Activated CD4-positive, alpha-beta T cell treated with anti-CD3 and anti-CD28 coated beads for 1 hour (primary cell): ENCODE measurements at regions not wholly inside any gene's neighbourhood (a gene's known extent, or its start where the extent isn't known, plus 50 kb on each side); places are given as distances from the start of the nearest gene placed in this dataset.
"Not testable (repeated sequence)": the region's sequence is repeated elsewhere in the genome, so short reads cannot be mapped to it uniquely, and the experiment has no call there.

Experiments
- DNase-seq: peaks from one replicate; pipeline ENCODE4 v3.0.0-alpha.2; 2020

- DNase-seq, result no peak
Observed at GRCh38 chr1:10942542-10942912, 69.9 kb upstream of the TARDBP start.

GRCh38 chr1:10943041-10943440 lies 69.4 kb upstream of the TARDBP start:
- no peak for DNase-seq

GRCh38 chr1:10943991-10944730 lies 68.3 kb upstream of the TARDBP start:
- no peak for DNase-seq

DNA sequence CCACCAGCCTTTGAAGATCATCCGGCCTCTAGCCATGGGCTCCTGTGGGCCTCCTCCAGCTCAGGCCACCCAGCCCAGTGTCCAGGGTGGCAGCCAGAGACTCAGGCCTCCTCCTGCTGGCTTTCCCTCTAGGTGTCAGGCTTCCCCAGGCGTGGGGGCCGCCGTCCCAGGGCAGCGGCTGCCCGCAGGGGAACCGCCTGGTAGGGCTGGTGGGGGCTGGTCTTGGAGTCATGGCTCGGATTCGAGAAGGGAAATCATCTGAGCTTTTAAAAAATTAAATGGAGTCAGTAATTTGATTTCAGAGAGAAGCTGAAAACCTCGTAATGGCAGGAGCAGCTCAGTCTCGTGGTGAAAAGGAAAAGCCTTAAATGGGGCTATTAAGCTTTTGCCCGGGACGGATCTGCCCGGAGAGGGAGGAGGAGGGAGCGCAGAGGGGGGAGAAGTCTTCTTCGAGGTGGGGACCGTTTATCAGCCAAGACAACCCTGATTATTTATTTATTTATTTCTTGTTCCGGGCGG lies 66.4 kb upstream of the TARDBP start:
- no peak for DNase-seq

DNA sequence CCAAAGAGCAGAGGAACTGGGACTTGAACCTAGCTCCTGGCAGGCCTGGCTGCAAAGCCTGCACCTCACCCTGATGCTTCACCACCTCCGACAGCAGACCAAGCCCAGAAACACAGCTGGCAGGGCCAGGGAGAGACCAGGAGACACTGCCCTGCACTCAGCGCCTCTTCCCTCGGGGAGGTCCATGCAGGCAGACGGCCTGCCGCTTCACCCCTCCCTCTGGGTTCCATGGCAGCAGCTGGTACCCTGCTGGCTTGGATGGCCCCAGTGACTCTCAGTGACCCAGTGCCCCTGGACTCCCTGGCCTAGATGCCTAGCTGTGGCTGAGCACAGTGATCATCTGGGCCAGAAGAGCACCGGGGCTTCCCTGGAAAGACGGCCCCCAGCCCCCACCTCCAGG lies 65.3 kb upstream of the TARDBP start:
- no peak for DNase-seq

GRCh38 chr1:10947691-10948462 lies 64.6 kb upstream of the TARDBP start:
- DNase-seq, result no peak

- DNase-seq, result no peak
Observed at GRCh38 chr1:10948463-10948775, 64.0 kb upstream of the TARDBP start.

DNA sequence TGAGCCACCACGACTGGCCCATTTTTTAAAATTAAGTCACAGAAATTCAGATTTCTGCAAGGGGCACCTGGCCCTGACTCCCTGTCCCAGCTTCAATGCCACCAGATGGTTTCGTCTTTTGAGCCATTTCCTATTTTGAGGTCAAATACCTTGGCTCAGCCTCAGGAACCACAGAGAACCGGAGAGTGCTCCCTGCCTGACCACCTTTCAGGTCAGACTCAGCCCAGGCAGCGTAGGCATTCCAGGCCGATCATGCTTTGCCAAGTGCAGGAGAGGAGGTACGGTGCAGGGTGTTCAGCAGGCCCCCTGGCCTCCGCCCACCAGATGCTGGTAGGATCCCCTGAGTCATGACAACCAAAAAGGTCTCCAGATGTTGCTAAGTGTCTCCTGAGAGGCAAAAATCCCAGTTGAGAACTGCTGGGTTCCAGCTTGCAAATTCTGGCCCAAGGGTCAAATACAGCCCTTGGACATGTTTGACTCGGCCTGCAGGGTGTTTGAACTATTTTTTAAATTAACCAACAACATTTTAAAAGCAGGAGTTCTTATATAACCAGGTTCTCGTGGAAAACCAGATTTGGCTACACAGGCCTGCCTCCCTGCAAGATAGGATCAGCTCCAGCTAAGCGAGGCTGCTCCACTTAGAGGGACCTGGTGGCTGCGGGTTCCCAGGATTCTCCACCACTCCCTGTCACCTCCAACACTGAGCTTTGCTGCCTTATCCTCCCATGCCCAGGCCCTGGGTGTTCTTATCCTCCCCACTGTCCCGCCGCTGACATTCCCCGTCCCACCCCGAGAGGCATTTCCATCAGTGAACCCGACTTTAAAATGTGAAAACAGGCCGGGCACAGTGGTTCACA lies 61.9 kb upstream of the TARDBP start:
- DNase-seq, result no peak

GRCh38 chr1:10951298-10951697 lies 61.2 kb upstream of the TARDBP start:
- not testable (repeated sequence) for DNase-seq

GRCh38 chr1:10951961-10952360 lies 60.5 kb upstream of the TARDBP start:
- DNase-seq, result no peak

DNA sequence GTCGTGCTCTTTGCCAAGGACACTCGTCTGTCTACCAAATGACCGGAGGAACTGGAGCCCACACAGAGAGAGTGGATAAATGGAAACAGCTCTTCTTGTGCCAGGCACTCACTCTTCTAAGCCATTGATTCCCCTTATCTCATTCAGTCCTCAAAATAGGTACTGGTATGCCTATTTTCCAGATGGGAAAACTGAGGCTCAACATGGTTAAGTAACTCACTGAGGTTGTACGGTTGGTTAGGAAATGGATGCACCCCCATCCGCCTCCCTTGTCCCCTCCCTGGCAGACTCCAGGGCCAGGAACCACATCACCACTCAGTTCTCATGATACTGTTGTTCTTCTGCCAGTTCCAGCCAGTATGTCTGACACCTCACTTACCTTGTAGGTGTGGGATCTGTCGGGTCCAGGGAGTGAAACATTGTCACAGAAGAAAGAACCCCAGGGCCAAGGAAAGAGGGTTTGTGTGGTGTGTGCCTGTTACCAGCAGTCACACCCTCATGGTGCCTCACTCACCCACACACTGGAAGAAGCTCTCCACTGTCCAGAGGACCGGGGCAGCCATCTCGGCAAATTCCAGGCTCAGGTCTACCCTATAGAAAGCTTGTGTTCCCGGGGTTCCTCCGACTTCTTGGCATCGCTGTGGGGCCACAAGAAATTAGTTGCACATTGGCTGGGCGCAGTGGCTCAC lies 58.8 kb upstream of the TARDBP start:
- no peak for DNase-seq

DNA sequence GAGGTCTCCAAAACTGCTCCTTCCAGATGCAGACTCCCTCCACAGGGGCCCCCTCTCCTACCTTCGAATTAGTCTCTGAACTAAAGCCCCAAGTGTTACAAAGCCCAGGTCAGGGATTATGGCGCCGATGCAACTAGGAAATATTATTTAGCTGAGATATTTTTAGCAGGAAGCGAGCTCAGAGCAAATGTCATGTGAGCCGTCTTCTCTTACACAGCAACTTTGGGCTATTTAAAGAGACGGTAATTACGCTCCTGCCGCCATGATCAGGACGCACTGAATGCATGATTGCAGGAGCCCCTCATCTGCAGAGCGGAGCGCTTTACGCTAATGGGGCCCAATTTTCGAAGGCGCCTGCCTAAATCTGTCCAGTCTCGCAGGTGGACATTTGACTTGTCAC lies 55.3 kb upstream of the TARDBP start:
- no peak for DNase-seq

DNA sequence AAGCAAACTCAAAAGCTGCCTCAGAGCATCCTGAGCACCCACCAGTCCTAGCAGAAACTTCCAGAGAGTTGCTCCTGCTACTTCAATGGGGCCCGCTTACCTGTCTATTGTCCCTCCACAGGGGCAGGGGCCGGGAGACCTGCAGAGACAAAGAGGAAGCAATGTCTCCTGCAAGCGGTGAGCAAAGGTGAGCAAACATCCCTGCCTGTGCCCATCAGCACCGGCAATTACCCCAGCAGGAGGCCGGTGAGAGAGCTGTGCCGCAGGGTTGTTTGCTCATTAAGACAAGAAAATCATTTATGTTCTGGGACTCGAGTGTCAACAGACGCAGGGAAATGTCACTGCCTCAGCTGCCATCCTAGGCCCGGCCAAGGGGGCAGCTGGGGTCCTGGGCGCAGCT lies 53.8 kb upstream of the TARDBP start:
- DNase-seq, result no peak

- DNase-seq, result peak; percentile 66
Observed at GRCh38 chr1:10960411-10961299, 51.8 kb upstream of the TARDBP start.

DNA sequence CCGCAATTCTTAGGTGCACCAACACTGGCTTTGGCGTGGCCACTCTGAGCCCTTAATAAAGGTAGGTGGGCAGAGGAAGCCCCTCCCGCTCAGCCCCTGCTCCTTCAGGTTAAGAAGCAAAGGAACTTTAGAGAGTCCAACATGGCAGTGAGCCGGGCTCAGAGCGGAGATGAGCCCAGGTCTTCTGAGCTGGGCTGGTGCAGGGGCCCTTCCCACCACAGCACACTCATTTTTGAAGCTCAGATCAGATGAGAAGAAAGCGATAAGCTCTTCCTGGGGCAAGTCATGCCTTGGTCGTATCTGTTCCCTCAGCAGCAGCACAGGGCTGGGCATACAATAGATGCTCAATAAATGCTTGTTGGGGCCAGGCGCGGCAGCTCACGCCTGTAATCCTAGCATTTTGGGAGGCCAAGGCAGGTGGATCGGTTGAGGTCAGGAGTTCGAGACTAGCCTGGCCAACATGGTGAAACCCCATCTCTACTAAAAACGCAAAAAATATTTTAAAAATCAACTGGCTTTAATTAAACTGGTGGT lies 51.1 kb upstream of the TARDBP start:
- no peak for DNase-seq

DNA sequence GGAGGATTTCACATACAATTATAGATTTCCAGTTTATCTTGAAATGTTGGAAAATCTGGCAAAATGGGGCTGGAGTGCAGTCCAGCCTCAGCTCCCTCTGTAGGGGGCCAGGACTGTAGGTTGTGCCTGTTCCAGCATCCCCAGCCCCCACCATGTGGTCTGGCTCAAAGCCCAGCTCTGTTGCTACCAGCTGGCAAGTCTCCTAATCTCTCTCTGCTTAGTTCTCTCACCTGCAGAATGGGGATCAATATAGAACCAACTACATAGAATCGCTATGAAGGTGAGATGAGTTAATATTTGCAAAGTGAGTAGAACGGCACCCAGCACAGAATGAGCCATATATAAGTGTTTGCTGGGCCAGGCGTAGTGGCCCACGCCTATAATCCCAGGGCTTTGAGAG lies 50.0 kb upstream of the TARDBP start:
- no peak for DNase-seq
